ENCODE measurements at regions not wholly inside any gene's neighbourhood (a gene's known extent, or its start where the extent isn't known, plus 50 kb on each side); places are given as distances from the start of the nearest gene placed in this dataset.
A peak's percentile ranks its signal among the peaks of the same experiment; 100 is the strongest.

DNA sequence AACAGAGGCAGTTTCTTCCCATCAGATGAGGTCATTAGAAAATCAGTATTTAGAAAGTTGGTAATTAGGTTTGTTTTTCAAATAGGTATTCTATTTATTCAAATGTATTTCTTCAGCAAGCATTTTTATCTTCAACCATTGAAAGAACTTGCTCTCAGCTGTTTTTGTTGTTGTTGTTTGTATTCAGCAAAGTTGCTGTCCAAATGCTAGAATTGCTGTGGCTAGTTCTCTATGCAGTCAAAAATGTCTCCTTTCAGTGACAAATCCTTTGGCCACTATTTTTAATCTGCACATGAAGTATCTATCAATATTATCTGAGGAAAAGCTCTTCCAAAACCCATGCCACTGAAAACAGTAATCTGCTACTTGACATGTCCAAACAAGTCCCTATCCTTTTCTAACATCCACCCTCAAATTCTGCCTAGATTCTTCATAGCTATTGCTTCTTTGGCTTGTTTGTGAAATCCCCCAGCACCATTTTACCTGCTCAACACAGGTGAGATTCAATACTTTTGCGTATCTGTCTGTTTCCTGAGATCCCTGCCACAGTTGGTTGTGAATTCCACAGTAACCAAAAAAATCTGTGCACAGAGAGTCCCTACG is 1005.4 kb downstream of the GRIK2 start:
- TF ChIP-seq GATA3 (IDR thresholded peaks at IDR 0.05; ENCODE audit: low read depth, low read length), result no peak
- no peak for TF ChIP-seq GATA2 (IDR thresholded peaks at IDR 0.05; ENCODE audit: low read depth, low read length)

DNA sequence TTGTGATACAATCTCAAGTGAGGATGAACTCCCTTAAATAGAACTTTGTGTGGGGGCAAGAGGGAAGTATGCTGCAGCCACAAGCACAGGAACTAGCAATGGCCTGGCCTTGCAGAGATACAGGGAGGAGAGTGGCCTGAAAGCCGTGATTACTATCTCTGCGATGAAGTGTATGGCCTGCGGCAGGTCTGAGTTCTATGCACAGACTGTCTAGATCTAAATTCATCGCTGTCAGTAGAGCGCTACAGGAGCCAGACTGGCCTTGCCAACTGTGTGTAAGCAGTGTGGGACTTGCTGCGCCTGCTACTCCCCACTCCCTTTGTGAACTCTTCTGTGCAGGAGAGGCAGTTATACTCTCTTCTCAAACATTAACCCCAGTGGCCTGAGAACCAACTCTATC is 997.0 kb downstream of the GRIK2 start:
- TF ChIP-seq GATA3 (IDR thresholded peaks at IDR 0.05; ENCODE audit: low read depth, low read length), result 0 out of 2 replicates have a peak, but pooled peaks have one; percentile 24
- peak; percentile 89 for TF ChIP-seq GATA2 (IDR thresholded peaks at IDR 0.05; ENCODE audit: low read depth, low read length)

DNA sequence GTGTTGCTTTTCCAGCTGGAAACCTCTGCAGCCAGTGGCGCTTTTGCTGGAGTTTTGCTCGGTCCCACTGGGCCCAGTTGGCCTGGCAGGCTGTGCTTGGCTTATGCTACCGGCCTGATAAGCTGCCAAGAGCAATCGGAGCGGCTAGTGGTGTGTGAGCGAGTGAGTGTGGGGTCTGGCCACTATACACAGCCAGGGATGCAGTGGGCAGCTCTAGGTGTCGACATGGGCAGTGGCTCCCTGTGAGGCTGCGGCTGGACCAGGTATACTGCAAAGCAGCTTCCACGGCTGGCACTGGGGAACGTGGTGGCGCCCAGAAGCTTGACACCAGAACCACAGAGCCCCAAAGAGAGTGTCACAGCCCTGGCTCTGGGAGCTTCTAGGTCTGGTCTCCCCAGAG is 996.5 kb downstream of the GRIK2 start:
- TF ChIP-seq GATA2 (IDR thresholded peaks at IDR 0.05; ENCODE audit: low read depth, low read length) (no peak), GATA3 (IDR thresholded peaks at IDR 0.05; ENCODE audit: low read depth, low read length) (no peak)

DNA sequence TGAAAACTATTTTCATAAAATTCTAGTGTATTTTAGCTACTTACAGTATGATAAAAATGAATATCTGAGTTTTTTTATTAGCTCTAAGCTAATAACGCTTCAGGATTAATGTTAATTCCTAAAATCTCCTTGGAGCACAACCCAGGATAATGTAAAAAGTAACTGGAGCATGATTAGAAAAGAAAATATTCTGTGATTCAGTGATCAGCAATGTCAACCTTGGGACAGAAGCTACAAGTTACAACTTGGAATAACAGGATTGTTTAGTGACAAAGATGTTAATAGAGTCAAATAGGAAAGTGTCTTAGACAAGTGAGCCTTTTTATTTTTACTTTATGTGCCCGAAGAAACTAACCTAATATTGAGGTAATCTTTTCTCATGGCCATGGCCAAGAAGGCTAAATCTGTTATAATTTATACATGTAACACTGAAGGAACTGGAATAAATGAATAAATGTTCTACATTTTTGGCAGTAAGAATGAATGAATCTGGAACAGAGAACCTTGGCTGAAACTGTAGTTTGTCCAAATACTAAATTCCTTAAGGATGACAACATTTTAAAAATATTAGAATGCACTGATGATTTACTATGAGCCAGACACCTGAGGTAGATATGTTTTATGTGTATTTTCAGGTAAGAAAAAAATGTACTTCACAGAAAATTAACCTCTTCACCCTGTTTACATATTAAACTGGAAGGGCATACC is 994.0 kb downstream of the GRIK2 start:
- no peak for TF ChIP-seq GATA3 (IDR thresholded peaks at IDR 0.05; ENCODE audit: low read depth, low read length)

DNA sequence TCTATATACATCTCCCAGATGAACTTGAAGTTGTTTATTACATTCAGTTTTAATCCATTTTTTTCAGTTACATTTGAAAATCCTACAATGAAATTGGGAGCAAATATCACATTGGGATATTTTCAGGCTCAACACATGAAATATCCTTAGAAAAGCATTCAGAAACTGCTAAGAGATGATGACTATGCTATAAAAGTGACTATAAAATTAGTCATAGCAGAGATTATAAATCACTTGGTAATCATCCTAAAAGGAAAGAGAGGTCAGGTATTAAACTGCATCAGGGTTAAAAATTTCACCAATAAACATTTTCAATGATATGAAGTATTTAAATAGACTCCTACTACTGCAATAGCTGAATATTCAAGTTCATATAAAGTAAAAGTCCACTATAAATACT is 987.7 kb downstream of the GRIK2 start:
- TF ChIP-seq GATA2 (IDR thresholded peaks at IDR 0.05; ENCODE audit: low read depth, low read length) (no peak), GATA3 (IDR thresholded peaks at IDR 0.05; ENCODE audit: low read depth, low read length) (no peak)

DNA sequence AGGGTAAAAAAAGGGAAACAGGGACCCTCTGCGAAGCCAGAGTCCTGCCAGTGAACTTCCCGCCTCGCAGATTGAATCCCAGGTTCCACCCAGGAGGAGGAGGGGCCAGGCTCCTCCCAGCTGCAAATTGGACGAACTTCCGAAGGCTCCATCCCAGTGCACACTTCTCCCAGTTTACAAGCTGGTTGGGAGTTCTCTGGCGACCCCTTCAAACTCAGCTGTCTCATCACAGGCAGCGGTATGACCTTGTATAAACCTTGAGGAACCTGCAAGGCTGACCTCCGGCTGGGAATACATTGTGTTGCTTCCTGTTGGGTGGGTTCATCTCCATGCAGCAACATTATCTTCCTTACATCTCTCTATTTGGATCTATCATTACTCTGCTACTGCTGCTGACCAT is 962.7 kb downstream of the GRIK2 start:
- TF ChIP-seq GATA3 (IDR thresholded peaks at IDR 0.05; ENCODE audit: low read depth, low read length), result no peak
- TF ChIP-seq GATA2 (IDR thresholded peaks at IDR 0.05; ENCODE audit: low read depth, low read length), result no peak

DNA sequence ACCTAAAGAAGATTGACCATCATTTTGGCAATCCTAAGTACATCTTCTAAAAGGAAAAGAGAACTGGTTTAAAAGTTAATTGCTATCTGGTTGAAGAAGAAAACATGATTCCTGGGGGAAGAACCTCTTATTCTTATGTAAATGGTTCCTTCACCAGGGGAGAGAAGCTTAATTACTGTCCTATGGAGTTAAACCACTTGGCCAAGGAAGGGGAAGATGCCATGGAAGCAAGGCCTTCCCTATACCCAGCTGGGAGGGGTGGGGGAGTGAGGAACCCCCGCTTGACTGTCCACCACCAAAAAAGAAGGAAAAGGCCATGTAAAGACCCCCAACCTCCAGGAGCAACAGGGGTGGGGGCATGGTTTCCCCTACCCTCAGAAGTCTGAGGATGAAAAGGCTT is 962.1 kb downstream of the GRIK2 start:
- TF ChIP-seq GATA3 (IDR thresholded peaks at IDR 0.05; ENCODE audit: low read depth, low read length) (no peak), GATA2 (IDR thresholded peaks at IDR 0.05; ENCODE audit: low read depth, low read length) (no peak)

DNA sequence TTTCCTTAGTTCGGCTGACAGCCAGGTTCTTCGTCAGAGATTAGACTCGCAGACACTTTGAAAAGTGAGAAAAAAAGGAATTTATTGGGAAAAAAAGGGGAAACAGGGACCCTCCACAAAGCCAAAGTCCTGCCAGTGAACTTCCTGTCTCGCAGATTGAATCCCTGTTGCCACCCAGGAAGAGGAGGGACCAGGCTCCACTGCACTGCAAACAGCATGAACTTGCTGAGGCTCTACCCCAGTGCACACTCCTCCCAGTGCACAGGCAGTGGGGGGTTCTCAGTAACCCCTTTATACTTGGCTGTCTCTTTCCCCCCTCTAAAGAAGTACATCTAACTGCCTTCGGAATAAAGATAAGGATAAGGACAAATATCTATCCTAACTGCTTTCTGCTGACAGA is 959.0 kb downstream of the GRIK2 start:
- TF ChIP-seq GATA3 (IDR thresholded peaks at IDR 0.05; ENCODE audit: low read depth, low read length), result no peak
- no peak for TF ChIP-seq GATA2 (IDR thresholded peaks at IDR 0.05; ENCODE audit: low read depth, low read length)

DNA sequence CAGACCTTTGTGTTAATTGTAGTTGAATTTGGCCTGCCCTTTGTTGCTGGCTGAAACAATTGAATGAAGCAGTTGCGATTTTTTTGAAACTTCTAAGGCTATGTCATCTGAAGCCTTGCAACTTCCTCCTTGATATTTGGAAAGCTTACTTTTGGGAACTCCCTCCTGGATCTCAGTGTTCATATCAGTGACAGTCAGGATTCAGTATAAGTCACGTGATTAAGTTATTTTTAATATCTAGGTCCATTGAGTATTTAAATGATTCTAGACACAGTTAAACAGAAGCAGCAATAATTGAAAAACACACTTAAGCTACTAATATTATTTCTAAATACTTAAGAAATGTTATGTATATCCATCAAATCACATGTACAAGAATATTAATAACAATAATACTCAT is 951.3 kb downstream of the GRIK2 start:
- TF ChIP-seq GATA2 (IDR thresholded peaks at IDR 0.05; ENCODE audit: low read depth, low read length) (no peak), GATA3 (IDR thresholded peaks at IDR 0.05; ENCODE audit: low read depth, low read length) (no peak)

DNA sequence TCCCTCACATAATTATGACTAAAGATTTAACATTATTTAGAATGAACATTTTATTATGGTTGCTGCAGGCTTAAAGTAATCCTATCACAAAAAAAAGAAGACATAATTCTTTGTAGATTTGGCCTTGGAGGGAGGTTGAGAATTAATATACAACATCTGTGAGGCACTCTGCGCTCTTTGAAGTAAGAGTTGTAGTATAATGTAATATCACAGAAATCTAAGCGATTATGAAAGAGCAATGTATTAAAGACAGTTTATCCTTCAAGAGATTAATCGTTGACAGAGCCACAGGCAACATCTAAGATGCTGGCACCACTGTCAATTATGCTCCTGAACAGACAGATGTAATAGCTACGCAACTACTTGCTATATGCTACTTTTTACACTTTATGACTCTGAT is 946.8 kb downstream of the GRIK2 start:
- TF ChIP-seq GATA2 (IDR thresholded peaks at IDR 0.05; ENCODE audit: low read depth, low read length), result no peak
- TF ChIP-seq GATA3 (IDR thresholded peaks at IDR 0.05; ENCODE audit: low read depth, low read length), result no peak

DNA sequence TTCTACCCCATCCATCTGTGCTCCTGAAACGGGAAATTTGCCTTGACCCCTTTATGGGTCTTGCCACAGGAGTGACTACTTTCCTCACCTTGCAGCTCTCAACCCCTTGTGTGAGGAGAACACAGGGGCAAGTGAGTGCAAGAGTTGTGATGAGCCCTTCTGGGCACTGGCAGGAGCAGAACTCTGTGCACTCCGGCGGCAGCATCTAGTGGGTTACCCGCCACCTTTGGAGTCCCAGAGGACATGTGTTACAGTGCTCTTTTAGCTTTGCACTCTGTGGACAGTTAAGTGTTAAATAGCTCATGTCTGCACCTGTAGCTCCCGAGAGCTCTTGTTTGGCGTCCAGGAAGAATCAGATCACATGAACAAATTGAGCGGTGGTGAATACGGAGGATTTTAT is 940.2 kb downstream of the GRIK2 start:
- TF ChIP-seq GATA2 (IDR thresholded peaks at IDR 0.05; ENCODE audit: low read depth, low read length), result no peak
- TF ChIP-seq GATA3 (IDR thresholded peaks at IDR 0.05; ENCODE audit: low read depth, low read length), result no peak

DNA sequence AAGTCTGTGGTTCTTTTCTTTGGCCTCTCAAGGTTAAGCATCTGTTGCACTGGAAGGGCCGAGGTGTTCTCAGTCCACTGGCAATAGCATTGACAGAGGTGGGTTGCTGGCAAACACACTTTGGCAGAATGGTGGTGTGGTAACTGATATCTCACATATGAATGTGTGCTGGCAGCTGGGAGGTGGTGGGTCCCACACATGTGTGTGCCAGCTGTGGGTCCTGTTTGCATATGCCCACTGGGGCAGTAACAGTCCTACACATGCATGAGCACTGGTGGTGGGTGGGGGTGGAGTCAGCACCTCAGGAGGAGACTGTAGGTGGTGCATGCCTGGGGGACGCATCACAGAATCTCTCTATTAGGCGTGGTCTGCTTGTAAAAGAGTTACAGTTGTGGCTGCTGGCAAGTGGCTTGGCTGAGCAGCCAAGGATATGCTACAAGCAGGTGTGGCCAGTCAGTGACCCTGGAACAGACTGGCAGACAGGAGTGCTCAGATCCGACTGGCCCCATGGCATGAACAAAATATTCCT is 934.3 kb downstream of the GRIK2 start:
- TF ChIP-seq GATA2 (IDR thresholded peaks at IDR 0.05; ENCODE audit: low read depth, low read length) (no peak), GATA3 (IDR thresholded peaks at IDR 0.05; ENCODE audit: low read depth, low read length) (no peak)

DNA sequence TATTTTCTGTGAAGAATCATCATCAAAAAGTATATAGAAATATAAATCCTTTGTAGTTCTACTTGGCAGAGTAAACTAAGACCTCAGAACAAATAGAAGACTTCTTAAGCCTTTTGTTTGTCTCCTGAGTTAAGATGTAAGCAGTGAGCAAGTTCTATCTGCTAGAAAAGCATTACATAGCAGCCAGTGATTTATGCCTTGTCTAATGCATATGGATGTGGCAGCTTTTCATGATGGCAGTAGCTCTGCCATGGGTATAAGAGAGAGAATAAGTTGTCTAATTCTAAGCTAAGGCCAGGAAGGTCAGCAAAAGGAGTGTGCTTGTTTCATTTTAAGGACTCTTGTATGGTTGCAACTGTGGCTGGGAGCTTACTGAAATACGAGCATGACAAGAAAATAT is 920.2 kb downstream of the GRIK2 start:
- TF ChIP-seq GATA3 (IDR thresholded peaks at IDR 0.05; ENCODE audit: low read depth, low read length) (no peak), GATA2 (IDR thresholded peaks at IDR 0.05; ENCODE audit: low read depth, low read length) (no peak)

DNA sequence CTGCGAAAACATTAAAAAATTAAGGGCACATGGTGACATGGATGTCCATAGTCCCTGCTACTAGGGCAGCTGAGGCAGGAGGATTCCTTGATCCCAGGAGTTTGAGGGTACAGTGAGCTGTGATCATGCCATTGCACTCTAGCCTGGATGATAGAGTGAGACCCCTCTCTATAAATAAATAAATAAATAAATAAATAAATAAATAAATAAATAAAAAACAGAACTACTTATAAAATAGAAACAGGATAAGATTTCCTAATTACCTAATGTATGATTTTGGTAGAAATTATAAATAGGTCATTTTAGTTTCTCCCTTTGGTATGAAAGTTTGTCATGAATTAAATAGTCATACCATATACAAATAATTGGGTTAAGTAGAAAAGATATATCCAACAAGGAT is 916.2 kb downstream of the GRIK2 start:
- TF ChIP-seq GATA2 (IDR thresholded peaks at IDR 0.05; ENCODE audit: low read depth, low read length) (no peak), GATA3 (IDR thresholded peaks at IDR 0.05; ENCODE audit: low read depth, low read length) (no peak)

DNA sequence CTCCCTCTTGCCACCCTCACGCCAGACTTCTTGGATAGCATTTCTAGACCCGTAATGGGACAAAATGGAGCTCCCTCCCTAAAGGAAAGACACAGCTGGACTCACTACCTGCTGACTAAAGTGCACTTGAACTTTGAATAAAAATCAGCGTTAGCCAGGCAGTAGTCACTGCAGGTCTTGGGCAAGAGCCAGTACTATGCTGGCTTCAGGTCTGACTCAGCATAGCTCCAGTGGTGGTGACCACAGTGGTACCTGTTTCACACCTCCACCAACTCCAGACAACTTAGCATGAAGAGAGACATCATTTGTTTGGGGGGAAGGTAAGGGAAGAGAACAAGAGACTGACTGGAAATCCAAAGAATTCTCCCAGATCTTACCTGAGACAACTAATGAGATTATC is 906.8 kb downstream of the GRIK2 start:
- no peak for TF ChIP-seq GATA2 (IDR thresholded peaks at IDR 0.05; ENCODE audit: low read depth, low read length)
- TF ChIP-seq GATA3 (IDR thresholded peaks at IDR 0.05; ENCODE audit: low read depth, low read length), result no peak

Data from SH-SY5Y (cell line).